HG03439 (cell line): ENCODE measurements at regions not wholly inside any gene's neighbourhood (a gene's known extent, or its start where the extent isn't known, plus 50 kb on each side); places are given as distances from the start of the nearest gene placed in this dataset.
"Not testable (repeated sequence)": the region's sequence is repeated elsewhere in the genome, so short reads cannot be mapped to it uniquely, and the experiment has no call there.

Source experiments
- ATAC-seq: cut with Tn5 transposase; IDR thresholded peaks from one replicate; pipeline ENCODE4 v1.9.1; 2021; ENCODE audit warnings: mild to moderate bottlenecking, moderate library complexity; ENCODE audit not compliant: unreplicated experiment

GRCh38 chr1:37158113-37158749 is 123.9 kb upstream of the GRIK3 start:
- no peak for ATAC-seq

- ATAC-seq = no peak
These were observed 124.8 kb upstream of the GRIK3 start for GRCh38 chr1:37159102-37159501.

- ATAC-seq = no peak
These were observed 126.9 kb upstream of the GRIK3 start for GRCh38 chr1:37161171-37161570.

- ATAC-seq = no peak
These were observed 127.7 kb upstream of the GRIK3 start for GRCh38 chr1:37162059-37162458.

GRCh38 chr1:37166005-37166404 is 131.7 kb upstream of the GRIK3 start:
- ATAC-seq = no peak

GRCh38 chr1:37167479-37167878 is 133.2 kb upstream of the GRIK3 start:
- no peak for ATAC-seq

- ATAC-seq = no peak
These were observed 134.9 kb upstream of the GRIK3 start for GRCh38 chr1:37169241-37169640.

- ATAC-seq = no peak
These were observed 135.5 kb upstream of the GRIK3 start for GRCh38 chr1:37169743-37170275.

GRCh38 chr1:37171691-37172090 is 137.4 kb upstream of the GRIK3 start:
- no peak for ATAC-seq

GRCh38 chr1:37174341-37174740 is 140.0 kb upstream of the GRIK3 start:
- ATAC-seq = no peak

GRCh38 chr1:37174876-37175275 is 140.6 kb upstream of the GRIK3 start:
- ATAC-seq = no peak

- ATAC-seq = no peak
These were observed 141.4 kb upstream of the GRIK3 start for GRCh38 chr1:37175666-37176215.

GRCh38 chr1:37176269-37176668 is 142.0 kb upstream of the GRIK3 start:
- no peak for ATAC-seq

GRCh38 chr1:37177230-37177864 is 143.0 kb upstream of the GRIK3 start:
- ATAC-seq = no peak

GRCh38 chr1:37181425-37181824 is 147.1 kb upstream of the GRIK3 start:
- ATAC-seq = no peak

- no peak for ATAC-seq
These were observed 150.5 kb upstream of the GRIK3 start for GRCh38 chr1:37184789-37185188.

- ATAC-seq = no peak
These were observed 152.0 kb upstream of the GRIK3 start for GRCh38 chr1:37186246-37186756.

- ATAC-seq = no peak
These were observed 154.8 kb upstream of the GRIK3 start for GRCh38 chr1:37189111-37189510.

- ATAC-seq = no peak
These were observed 163.1 kb upstream of the GRIK3 start for GRCh38 chr1:37197411-37197810.

- ATAC-seq = not testable (repeated sequence)
These were observed 180.0 kb upstream of the GRIK3 start for GRCh38 chr1:37214305-37214704.

GRCh38 chr1:37233606-37234005 is 199.3 kb upstream of the GRIK3 start:
- ATAC-seq = no peak

GRCh38 chr1:37234941-37235418 is 200.7 kb upstream of the GRIK3 start:
- ATAC-seq = no peak
